ENCODE measurements at regions not wholly inside any gene's neighbourhood (a gene's known extent, or its start where the extent isn't known, plus 50 kb on each side); places are given as distances from the start of the nearest gene placed in this dataset.
A peak's percentile ranks its signal among the peaks of the same experiment; 100 is the strongest.

DNA sequence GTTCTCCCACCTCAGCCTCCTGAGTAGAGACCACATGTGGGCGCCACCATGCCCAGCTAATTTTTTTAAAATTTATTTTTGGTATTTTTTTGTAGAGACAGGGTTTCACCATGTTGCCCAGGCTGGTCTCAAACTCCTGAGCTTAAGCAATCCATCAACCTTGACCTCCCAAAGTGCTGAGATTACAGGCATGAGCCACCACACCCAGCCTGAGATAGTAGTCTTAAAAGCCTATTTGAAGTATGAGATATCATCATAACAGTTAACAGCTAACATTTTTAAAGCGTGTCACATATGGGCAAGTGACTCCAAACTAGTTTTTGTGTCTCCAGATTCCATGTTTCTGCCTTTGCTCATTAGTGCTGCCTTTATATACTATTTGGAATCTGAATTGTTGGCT is 74.6 kb upstream of the WSCD2 start:
- TF ChIP-seq MYC (IDR thresholded peaks at IDR 0.05; ENCODE audit: low read depth, low read length) = no peak
- TF ChIP-seq, protein P1, sequence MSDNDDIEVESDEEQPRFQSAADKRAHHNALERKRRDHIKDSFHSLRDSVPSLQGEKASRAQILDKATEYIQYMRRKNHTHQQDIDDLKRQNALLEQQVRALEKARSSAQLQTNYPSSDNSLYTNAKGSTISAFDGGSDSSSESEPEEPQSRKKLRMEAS (IDR thresholded peaks at IDR 0.05; ENCODE audit: low read depth, low read length) = no peak
- no peak for DNase-seq (ENCODE audit: low read depth)
- no peak overlapping the region for H3K4me3 ChIP-seq (ENCODE audit: low read depth, low read length)

DNA sequence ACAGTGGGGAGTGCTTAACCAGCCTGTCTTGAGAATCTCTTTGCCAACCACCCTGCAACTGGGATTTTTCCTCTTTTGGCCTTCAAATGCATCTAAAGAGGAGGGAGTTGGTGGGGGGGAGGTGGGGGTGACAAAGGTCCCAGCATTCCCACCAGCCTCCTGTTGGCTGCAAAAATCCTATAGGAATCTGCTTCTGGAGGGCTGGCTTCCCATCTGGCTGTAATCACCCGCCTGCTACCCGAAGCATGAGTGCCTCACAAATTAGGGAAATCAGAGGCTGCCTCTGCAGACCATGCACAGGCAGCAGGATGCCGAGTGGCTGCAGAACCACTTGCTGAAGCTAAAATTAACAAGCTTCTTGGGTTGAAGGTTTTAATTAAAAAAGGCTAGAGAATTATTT is 73.9 kb upstream of the WSCD2 start:
- DNase-seq (ENCODE audit: low read depth) = no peak
- H3K4me3 ChIP-seq (ENCODE audit: low read depth, low read length) = no peak overlapping the region
- TF ChIP-seq CTCF (IDR thresholded peaks at IDR 0.05; ENCODE audit: low read depth, low read length) (no peak), POLR2A (IDR thresholded peaks at IDR 0.05; ENCODE audit: extremely low read depth, insufficient read length) (no peak), MYC (IDR thresholded peaks at IDR 0.05; ENCODE audit: low read depth, low read length) (no peak)
- TF ChIP-seq, protein P1 (IDR thresholded peaks at IDR 0.05; ENCODE audit: low read depth, low read length) = no peak

DNA sequence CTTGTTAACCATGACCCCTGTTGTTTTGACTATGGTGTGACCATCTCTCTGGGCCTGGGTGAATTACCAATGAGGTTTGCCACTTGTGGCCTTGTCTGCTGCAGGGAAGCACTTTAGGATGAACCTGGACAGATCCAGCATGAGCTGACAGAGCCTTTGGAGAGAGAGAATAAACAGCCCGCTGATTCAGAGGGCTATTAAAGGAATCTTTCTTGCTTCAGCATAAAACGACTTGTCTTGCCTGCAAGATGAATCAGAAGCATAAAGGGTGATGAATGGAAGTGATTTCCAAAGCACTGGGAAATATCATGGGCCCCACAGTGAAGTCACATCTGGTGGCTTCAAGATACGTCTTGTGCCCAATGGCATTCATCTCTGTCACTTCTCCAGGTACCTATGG is 69.0 kb upstream of the WSCD2 start:
- DNase-seq (ENCODE audit: low read depth) = no peak
- H3K4me3 ChIP-seq (ENCODE audit: low read depth, low read length) = no peak overlapping the region
- TF ChIP-seq MYC (IDR thresholded peaks at IDR 0.05; ENCODE audit: low read depth, low read length) (no peak), POLR2A (IDR thresholded peaks at IDR 0.05; ENCODE audit: extremely low read depth, insufficient read length) (no peak), CTCF (IDR thresholded peaks at IDR 0.05; ENCODE audit: low read depth, low read length) (no peak)
- TF ChIP-seq, protein P1 (IDR thresholded peaks at IDR 0.05; ENCODE audit: low read depth, low read length) = no peak

DNA sequence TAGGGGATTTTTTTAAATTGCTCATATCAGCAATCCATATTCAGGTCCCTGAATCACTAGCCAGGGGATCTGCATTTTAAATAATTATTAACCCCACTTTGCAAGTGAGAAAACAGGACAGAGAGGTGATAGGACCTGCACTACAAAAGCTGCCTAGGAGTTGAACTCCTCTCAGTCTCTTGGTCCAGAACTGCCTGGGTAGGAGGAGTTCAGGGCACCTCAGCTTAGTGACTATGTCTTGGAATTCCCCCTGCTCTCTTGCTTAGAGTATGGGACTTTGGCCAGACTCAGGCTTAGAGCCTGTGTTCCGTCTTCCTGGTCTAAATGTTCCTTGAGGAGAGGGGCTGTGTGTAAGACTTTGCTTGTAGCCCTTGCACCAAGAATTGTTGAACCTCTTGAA is 68.2 kb upstream of the WSCD2 start:
- no peak for DNase-seq (ENCODE audit: low read depth)
- no peak for TF ChIP-seq MYC (IDR thresholded peaks at IDR 0.05; ENCODE audit: low read depth, low read length)
- no peak overlapping the region for H3K4me3 ChIP-seq (ENCODE audit: low read depth, low read length)

DNA sequence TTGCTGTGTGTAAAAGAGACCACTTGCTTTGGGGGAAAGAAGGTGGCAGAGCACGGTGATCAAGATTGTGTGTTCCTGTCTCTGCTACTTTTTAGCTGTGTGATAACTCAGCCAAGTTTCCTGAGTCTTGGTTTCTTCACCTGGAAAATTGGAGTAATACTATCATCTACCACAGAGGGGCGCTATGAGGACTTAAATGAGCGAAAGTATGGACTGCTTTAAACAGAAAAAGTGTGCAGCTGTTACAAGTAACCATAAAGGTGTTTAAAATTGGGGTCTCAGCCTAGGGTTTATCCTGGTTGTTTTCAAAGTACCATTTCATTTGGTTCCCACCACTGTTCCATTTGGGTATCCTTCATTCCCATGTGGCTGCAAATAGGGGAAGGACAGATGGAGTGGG is 65.9 kb upstream of the WSCD2 start:
- peak; percentile 56 for DNase-seq (ENCODE audit: low read depth)
- TF ChIP-seq, protein P1 (IDR thresholded peaks at IDR 0.05; ENCODE audit: low read depth, low read length) = no peak
- peak; percentile 60 for TF ChIP-seq CTCF (IDR thresholded peaks at IDR 0.05; ENCODE audit: low read depth, low read length)
- H3K4me3 ChIP-seq (ENCODE audit: low read depth, low read length) = no peak overlapping the region

DNA sequence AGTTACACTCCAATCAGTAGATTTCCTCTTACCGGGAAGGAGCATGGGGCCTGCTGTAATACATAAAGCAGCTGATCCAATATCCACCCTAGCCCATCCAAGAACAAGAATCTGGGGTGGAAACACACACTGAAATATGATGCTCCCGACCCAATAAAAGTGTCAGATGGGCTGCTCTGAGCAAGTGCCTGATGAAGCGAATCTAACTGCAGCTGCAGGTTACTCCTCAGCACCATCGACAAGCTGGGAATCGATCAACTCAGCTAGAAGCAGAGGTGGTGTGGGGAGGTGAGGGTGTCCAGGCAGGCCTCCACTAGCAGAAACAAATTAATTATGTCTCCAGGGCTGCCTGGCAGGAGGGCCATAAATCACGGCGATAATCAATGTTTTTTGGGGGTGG is 64.0 kb upstream of the WSCD2 start:
- TF ChIP-seq MYC (IDR thresholded peaks at IDR 0.05; ENCODE audit: low read depth, low read length) (no peak), POLR2A (IDR thresholded peaks at IDR 0.05; ENCODE audit: extremely low read depth, insufficient read length) (no peak), CTCF (IDR thresholded peaks at IDR 0.05; ENCODE audit: low read depth, low read length) (no peak)
- TF ChIP-seq, protein P1 (IDR thresholded peaks at IDR 0.05; ENCODE audit: low read depth, low read length) = no peak
- no peak overlapping the region for H3K4me3 ChIP-seq (ENCODE audit: low read depth, low read length)
- DNase-seq (ENCODE audit: low read depth) = no peak

Data from NB4 (cell line).